KBM-7 (cell line): ENCODE measurements at regions not wholly inside any gene's neighbourhood (a gene's known extent, or its start where the extent isn't known, plus 50 kb on each side); places are given as distances from the start of the nearest gene placed in this dataset.

Source experiments
- DNase-seq: peaks from one replicate; pipeline ENCODE4 v3.0.0-alpha.2; 2015
- in situ Hi-C: fragments of 300-500 bp; cut with MboI; formaldehyde crosslinking; loops from 2 replicates; pipeline ENCODE4 v1.14.3; 2020; ENCODE audit warnings: low sequenced_read_pairs, low pct_unique_long_range_greater_than_20kb, mixed read lengths

- in situ Hi-C loops: no loop called here
- DNase-seq: no peak
These were observed 121.0 kb upstream of the EPHA5 start for GRCh38 chr4:65791111-65791811.

GRCh38 chr4:65789805-65790204, 119.5 kb upstream of the EPHA5 start:
- no peak for DNase-seq
- in situ Hi-C loops: no loop called here

GRCh38 chr4:65789341-65789740, 119.1 kb upstream of the EPHA5 start:
- no peak for DNase-seq
- in situ Hi-C loops: no loop called here

- in situ Hi-C loops: no loop called here
- DNase-seq: no peak
These were observed 107.0 kb upstream of the EPHA5 start for GRCh38 chr4:65777270-65777669.

- no peak for DNase-seq
- in situ Hi-C loops: no loop called here
These were observed 103.3 kb upstream of the EPHA5 start for GRCh38 chr4:65773636-65774035.

GRCh38 chr4:65747386-65747785, 77.1 kb upstream of the EPHA5 start:
- in situ Hi-C loops: no loop called here
- no peak for DNase-seq

- in situ Hi-C loops: no loop called here
- DNase-seq: no peak
These were observed 67.8 kb upstream of the EPHA5 start for GRCh38 chr4:65738134-65738533.

- no peak for DNase-seq
- in situ Hi-C loops: no loop called here
These were observed 67.4 kb upstream of the EPHA5 start for GRCh38 chr4:65737672-65738071.

GRCh38 chr4:65724973-65725372, 54.7 kb upstream of the EPHA5 start:
- no peak for DNase-seq
- in situ Hi-C loops: no loop called here
